NCI-H446 (cell line): ENCODE measurements at regions not wholly inside any gene's neighbourhood (a gene's known extent, or its start where the extent isn't known, plus 50 kb on each side); places are given as distances from the start of the nearest gene placed in this dataset.

Experiments used
- DNase-seq, 2 experiments: peaks; one replicate each; lab custom pipeline; 2025; lab: John Stamatoyannopoulos, UW

DNA sequence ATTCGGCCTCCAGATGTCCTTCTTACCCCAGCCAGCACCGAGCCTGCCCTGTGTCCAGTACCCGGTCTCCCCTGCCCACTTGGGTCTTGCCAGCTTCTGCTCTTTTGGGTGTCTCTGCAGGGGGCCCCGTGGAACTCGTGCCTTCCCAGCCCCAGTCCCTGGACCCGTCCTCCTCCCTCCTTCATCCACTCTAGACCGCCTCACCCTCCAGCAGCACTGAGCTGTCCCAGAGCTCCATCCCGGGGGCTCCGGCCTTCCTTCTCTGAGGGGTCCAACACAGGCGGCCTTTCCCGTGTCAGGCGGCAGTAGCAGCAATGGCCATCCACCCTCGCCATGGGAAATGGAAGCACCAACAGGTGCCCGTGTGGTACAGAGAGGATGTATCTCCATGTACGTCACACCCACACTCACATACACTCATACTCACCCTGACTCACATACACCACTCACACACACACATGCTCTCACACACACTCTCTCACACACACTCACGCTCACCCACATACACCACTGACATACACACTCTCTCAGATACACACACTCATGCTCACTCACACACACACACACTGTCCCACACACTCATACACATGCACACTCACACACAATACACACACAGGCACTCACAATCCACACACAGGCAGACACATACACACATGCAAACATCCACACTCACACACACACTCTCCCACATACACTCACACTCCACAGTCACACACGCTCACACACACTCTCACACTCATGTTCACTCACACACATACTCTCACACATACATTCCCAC, 827.5 kb upstream of the SALL3 start:
- no peak for DNase-seq

DNA sequence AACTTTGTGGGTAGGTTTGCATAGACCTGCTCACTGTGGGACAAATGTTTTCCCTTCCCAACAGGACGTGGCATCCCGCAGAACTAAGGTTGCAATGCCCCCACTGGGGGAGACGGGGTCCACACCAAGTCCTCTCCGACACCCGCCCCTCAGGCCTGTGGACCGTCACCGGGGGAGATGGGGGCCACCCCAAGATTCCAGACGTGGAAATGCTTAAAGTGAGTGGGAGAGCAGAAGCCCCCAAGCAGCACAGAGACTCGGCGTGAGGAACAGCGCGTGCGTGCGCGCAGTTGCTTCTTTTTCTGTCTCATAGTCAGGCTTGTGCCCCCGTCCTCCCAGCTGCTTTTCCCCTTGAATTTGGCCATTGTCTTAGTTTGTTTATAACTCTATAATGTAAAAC, 826.3 kb upstream of the SALL3 start:
- no peak for DNase-seq

DNA sequence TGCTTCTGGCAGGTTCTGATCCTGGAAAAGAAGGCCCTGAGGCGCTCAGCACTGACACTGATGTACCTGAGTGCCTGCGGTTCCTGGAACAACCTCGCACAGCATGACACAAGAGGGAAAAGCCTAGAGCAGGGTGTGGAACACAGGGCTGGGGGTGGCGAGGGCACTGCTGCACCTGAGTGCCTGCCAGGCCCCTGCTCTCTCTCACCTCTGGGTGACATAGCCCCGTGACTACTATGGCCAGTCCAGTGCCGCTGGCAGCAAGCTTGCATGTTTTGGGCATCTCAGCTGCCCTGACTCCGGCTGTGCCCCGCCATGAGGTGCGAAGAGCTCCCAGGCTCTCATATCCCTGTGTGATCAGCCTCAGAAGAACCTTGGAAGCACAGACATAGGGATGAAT, 825.2 kb upstream of the SALL3 start:
- DNase-seq, result no peak

DNA sequence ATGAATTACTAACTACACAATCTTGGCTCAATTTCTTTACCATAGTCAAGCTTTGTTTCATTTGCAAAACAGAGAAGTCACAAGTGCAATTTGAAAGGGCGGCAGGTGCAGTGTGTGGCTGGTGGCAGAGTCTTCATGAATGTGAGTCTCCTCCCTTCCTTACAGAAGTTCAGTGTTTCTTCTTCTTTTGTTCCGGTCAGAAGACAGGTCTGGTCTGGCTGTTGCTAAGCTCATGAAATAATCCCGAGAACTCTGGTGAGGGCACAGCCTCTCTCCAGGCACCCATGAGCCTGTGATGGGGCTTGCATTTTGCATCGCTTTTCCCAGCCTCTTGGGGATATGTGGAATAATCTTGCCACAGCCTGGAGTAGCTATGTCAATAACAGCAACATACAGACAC, 824.8 kb upstream of the SALL3 start:
- no peak for DNase-seq

DNA sequence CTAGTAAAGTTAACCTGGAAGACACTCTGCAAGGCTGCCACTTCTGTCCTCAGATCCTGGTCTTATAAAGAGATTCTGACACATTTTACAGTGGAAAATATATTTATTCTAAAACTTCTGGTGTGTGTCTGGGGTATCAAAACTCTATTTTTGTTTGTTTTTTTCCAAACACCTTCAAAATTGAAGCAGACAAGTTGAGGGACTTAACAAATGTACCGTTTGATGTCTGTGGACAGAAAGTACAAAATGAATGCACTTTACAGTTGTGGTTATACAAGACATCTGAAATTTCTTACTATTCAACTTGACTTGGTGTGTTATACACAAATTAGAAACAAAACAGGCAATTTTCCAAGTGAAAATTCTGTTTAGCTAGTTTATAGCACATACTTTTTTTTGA, 823.2 kb upstream of the SALL3 start:
- DNase-seq, result no peak

DNA sequence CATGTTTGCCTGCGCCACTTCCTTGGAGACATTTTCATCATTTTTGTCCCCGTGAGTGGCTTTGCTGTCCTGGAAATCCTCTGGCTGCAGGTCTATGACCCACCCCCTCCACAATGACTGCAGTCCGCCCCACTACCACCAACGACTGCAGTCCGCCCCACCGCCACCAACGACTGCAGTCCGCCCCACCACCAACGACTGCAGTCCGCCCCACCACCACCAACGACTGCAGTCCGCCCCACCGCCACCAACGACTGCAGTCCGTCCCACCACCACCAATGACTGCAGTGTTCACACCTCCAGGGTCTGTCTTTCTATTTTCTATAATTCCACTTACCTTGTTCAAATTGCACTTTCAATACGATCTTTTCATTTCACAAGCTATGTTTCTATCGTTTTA, 820.7 kb upstream of the SALL3 start:
- no peak for DNase-seq

DNA sequence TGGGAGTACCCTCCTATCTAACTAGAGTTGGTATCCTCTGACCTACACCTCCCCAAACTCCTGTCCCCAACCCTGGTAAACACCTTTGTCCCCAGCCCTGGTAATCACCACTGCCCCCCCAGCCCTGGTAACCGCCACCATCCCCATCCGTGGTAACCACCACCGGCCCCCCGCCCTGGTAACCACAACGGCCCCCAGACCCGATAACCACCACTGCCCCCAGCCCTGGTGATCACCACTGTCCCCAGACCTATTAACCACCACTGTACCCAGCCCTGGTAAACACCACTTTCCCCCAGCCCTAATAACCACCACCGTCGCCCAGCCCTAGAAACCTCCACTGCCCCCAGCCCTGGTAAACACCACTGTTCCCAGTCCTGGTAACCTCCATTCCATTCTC, 820.2 kb upstream of the SALL3 start:
- no peak for DNase-seq

DNA sequence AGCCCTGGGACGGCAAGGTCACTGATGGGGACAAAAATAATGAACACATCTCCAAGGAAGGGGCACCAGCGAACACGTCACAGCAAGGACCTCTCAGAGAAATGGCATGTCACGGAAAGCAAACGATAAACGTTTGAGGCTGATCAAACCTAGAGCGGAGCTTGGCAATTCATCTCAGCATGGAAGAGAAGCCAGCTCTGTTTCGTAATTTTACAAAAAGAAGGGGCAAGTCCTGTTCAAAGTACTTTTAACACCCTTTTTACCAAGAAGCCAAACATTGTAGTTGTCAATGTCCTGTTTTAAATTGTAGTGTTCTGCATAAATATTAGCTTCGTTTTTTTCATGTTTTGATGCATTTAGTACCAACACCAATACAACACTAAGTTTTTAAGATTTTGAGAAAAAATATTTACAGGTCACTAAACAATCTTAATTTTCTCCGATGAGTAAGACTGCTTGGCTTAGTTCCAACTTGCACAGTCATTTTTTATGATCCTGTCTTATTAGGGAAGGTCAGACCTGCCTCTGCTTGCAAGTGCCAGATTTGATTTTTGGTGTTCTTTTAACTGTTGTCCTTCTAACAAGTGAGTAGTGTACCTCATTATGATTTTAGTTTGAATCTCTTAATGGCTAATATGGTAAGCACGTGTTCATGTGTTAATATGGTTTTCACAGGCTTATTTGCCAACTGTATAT, 818.5 kb upstream of the SALL3 start:
- DNase-seq, result peak in 1 of 2 experiments; percentile 4

DNA sequence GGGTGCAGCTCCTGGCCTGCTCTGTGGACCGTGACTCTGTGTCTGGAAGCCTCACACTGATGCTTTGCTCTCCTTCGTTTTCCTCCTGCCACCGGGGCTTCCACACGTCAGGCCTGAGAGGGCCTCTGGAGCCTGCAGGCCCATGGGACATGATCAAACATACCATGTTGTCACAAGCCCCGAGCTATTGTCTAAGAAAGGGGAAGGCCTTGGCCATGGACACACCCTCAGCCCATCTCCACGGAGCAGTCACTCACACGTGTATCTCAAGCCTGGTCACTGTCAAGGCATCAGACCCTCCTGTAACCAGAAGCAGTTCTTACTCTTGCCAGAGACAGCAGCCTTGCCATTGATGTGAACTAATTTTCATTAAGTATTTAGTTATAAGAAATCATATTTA, 814.1 kb upstream of the SALL3 start:
- no peak for DNase-seq

DNA sequence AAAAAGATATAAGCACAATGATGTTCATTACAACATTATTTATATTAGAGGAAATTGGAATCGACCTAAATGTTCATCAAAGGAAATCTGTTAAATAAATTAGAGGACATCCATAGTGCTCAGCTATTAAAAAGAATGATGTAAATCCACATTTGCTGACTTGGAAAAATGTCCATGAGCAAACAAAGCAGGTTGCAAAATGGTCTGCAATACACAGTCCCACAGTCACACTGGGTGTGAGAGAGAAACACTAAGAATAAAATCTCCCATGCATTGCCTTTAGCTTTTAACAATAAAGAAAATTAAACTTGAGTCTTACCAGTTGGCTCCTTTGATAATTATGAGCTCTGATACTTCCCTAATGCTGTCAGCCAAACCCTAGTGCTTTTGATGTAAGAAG, 811.1 kb upstream of the SALL3 start:
- DNase-seq, result no peak

DNA sequence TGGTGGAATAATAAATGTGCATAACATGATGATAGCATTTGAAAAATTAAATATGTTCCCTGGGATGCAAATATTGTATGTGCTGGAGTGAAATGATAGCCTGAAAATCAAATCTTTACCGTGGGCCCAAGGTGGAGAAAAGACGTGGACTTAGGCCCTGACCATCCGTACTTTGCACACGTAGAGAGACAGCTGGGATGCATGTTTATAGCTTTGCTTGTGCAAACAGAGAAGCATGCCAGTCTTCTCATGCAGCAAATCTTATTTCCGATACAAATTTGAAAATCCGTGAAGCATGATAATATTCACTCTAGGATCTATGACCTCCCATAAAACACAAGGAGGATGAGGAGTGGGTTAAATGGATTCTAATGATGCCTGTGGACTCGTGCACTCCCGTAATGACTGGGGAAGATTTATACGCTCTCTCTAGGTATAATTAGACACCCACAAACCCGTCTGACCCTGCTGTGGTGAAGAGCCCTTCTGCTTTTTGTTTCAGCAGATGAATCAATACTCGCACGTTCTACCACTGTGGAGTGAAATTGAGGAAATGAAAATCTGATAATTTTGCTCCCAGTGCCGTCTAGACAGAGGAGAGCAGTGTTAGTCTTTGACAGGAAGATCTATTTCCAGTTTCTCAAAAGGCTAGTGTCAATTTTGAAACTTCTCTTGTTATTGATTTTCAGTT, 810.3 kb upstream of the SALL3 start:
- no peak for DNase-seq

DNA sequence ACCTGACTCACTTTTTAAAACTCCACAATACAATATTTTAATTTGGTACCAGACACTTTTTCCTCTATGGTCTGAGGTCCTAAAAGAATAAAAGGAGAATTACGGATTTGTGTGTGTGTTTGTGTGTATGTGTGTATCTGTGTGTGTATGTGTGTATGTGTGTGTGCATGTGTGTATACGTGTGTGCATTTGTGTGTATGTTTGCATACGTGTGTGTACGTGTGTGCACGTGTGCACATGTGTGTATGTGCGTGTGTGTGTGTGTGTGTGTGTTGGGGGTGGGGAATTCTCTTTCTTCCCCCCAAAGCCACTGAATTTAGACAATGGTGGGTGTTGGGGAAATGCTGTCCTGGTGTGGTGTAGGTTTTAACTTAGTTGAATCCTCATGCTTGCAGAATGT, 807.7 kb upstream of the SALL3 start:
- DNase-seq, result no peak

DNA sequence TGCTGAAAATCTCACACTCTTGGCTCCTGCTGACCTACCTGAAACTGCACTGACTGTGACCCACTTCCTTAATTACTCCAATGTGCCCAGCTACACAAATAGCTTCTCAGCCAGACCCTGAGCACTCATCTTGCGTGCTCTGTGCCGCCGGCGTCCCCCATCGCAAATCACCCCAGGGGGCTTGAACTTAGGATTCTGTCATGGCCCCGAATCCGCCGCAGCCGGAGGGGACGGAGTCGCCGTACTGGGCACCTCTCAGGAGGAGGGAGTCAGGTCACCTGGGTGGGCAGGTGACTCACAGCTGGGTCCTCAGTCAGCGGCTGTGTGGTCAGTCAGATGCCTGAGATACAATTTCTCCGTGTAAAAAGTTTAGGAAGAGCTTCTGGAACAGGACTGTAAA, 804.9 kb upstream of the SALL3 start:
- DNase-seq, result no peak

DNA sequence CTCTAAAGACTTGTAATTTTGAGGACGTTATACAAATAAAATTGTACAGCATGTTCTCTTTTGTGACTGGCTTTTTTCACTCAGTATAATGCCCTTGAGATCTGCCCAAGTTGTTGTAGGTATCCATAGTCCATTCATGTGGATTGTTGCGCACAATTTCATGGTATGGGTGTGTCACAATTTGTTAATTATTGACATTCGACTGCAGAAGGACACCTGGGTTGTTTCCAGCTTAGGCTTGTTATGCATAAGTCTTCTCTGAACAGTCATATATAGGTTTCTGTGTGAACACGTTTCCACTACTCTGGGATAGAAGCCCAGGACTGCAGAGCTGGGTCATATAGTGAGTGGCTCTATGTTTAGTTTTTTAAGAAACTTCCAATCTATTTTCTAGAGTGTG, 800.8 kb upstream of the SALL3 start:
- no peak for DNase-seq

DNA sequence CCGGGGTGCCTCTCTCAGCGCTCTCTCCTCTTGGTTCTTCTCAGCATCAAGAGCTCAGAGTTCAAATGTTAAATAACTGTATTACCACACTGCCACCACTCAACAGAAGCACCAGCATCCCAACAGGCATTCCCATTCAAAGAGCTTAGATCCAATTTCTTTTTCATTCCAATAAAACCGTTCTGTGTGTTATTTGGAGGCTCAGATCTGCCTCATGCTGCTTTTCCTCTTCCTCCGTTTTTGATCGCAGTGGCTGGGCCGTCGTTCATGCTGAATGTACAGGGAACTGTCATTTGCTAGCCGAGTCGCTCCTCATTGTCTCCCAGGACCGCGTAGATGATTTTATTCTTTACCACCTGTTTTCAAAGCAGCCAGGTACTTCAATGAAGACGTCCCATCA, 798.9 kb upstream of the SALL3 start:
- no peak for DNase-seq

DNA sequence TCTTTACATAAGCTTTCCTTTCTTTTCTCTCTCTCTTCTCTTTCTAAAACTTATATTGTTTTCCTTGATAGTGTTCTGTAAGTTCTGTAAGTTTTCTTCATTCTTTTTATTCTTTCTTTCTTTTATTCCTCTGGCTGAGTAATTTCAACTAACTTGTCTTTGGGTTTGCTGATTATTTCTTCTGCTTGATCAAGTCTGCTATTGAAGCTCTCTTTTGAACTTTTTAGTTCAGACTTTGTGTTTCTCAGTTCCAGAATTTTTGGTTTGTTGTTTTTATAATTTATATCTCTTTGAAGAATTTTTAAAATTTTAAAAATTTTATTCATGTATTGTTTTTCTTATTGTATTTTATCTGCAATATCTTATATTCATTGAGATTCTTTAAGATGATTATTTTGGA, 795.8 kb upstream of the SALL3 start:
- DNase-seq, result no peak

DNA sequence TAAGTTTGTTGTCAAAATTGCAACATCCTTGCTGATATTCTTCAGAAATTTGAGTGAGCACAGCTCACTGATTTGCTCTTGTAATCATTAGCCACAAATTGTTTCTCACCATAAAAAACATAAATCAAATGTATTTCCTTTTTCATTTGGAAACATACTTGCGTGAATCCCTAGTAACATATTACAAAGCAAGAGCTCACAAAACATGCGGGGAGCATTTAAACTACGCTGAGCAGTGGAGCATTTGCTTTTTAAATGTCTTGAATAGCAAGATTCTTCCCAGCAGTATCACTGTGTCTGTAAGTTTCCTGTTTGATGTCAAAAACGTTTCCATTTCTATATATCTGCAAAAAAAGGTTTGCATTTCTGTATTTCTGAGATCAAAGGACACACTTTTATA, 788.3 kb upstream of the SALL3 start:
- DNase-seq, result no peak

DNA sequence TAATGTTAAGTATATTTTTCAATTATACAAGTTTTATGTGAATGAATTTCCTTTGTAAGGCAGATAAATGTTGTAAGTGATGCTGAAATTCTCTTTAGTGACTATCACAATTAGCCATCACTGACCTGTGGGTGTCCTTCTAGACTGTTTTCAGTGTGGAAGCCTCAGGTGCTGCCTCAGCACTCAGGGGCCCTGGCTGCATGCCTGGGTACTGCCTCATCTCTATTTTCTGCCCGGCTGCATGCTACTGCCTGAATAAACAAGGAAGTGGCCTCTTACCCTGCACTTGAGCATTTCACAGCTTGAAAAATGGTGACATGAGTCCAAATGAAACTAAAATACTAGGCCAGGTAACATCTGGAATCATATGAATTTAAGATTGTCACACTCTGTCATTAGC, 787.6 kb upstream of the SALL3 start:
- DNase-seq, result no peak

DNA sequence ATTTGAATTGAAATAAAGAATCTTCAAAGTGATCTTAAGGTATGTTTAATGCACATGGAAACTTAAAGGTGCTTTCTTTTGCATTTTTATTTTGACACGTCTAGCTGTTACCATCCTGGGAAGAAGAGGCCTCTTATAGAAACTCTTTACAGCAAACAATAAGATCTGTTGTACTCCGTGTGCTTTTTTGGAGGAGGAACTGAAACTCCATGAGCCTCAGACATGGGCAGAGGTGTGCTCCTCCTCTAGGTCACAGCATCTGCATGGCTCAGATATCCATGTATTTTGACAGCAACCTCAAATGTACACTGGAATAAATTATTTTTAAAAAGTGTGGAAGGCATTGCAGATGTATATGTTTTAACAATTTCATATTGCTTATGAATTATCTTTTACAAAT, 783.3 kb upstream of the SALL3 start:
- no peak for DNase-seq

DNA sequence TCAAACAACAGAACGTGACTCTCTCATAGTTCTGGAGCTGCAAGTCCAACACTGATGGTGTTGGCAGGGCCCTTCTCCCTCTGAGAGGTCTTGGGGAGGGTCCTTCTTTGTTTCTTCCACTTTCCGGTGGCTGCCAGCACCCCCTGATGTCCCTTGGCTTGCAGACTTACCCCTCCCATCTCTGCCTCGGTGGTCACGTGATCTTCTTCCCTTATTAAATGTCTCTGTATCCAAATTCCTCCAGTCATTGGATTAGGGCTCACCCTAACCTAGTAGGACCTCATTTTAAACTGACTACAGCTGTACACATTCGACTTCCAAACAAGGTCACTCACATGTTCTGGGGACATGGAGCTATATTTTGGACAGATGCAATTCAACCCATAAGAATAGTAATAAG, 780.6 kb upstream of the SALL3 start:
- DNase-seq, result no peak

DNA sequence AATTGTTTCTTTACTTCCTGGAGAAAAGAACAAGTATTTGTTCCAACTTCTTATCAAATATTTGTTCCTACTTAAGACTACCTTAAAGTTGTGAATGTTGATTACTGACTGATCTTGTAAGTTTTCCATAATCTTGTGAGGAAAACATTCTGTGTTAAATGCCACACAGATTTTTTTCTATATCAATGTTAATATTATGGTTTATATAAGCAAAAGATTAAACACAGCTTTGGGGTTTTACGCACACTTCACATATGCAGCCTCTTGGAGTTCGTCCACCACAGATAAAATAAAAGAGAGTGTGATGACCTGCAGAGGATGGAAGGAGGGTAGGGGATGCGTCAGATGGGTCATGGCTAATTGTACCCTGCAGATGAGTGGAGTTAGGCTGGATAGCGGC, 780.0 kb upstream of the SALL3 start:
- no peak for DNase-seq

DNA sequence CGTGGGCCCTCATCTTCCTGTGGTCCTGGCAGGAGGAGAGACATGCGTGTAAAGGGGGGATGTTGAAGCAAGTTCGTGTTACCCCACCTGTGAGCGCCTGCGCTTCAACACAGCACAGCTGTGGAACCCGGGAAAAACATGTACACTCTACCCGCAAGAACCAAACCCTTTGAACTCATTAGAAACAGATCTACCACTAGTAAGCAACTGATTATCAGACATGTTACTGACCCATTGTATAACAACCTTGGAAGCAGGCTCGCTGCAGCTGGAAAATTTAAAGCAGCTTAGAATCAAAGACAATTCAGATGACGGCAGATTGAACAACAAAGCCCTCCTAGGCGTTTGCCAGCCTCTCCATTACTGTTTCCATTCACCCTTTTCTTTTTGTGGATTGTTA, 771.7 kb upstream of the SALL3 start:
- DNase-seq, result no peak

DNA sequence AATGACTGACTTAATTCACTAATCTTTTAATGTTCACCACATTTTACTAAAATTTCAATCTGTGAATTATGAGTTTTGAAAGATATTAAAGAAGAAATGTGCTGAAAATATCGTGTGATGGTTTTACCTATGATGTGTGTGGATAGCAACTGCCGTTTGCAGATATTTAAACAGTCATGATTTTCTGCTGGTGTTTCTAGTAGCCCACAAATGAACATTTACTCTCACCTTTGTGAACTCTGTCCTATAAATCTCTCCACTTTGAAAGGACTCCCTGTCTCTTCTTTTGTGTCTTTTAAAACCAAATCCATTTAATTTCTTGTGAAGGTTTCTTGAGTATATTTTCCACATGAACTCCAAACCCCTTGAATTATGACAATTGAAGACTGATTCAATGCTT, 771.2 kb upstream of the SALL3 start:
- no peak for DNase-seq
